ENCODE measurements at regions not wholly inside any gene's neighbourhood (a gene's known extent, or its start where the extent isn't known, plus 50 kb on each side); places are given as distances from the start of the nearest gene placed in this dataset.

DNA sequence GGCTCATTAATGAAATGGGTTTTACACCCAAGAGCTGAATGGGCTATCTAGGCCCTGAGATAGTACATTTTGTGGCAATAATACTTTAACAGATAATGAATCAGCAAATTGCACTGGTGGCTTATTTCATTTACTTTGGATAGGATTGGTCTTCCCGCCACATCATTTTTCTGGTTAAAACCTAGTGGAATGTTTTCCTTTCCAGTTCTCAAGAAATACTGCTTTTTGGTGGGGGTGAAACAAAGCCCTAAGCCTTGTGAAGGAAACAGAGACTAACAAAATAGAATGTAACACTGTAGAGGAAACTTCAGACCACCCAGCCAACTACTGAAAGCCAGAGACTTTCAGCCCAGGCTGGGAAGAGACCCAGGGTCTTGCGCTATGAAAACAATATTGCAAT, 172.2 kb downstream of the HHIPL2 start:
- TF ChIP-seq ZNF274 (IDR thresholded peaks at IDR 0.05; ENCODE audit: low read depth, low read length) (no peak), SUZ12 (IDR thresholded peaks at IDR 0.05; ENCODE audit: extremely low read depth, insufficient read depth, insufficient read length) (no peak), YY1 (IDR thresholded peaks at IDR 0.05; ENCODE audit: insufficient read depth, insufficient read length) (no peak)

Data from NT2/D1 (cell line).